ENCODE measurements at regions not wholly inside any gene's neighbourhood (a gene's known extent, or its start where the extent isn't known, plus 50 kb on each side); places are given as distances from the start of the nearest gene placed in this dataset.

- DNase-seq: no peak
- H3K36me3 ChIP-seq (ENCODE audit: insufficient read depth, low read length): no peaks in the 10 kb centered on the region
- peaks cover 4 to 11% (median 5%) of the 10 kb centered on the region in 5 donors for H3K9me3 Mint-ChIP-seq
- POLR2A ChIA-PET: no interaction called here
- no peaks in the 10 kb centered on the region for H3K4me1 Mint-ChIP-seq
- no peaks in the 10 kb centered on the region for H3K27me3 ChIP-seq (ENCODE audit: insufficient read depth, low read length, poor library complexity, severe bottlenecking)
- H3K27me3 Mint-ChIP-seq: peaks cover 3 to 7% of the 10 kb centered on the region in 2 donors
- CTCF ChIA-PET: no interaction called here
- H3K36me3 Mint-ChIP-seq: peaks cover 0 to 3% (median 0%) of the 10 kb centered on the region in 3 donors
- H3K27ac Mint-ChIP-seq: no peak overlapping the region
- H3K4me3 ChIP-seq (ENCODE audit: low read length): no peak overlapping the region
- no peaks in the 10 kb centered on the region for H3K4me1 ChIP-seq (ENCODE audit: insufficient read depth, low read length)
- no peak overlapping the region for H3K27ac ChIP-seq (ENCODE audit: low read depth, low read length)
- H3K9me3 ChIP-seq (ENCODE audit: low read length): no peaks in the 10 kb centered on the region
- no peak overlapping the region for H3K4me3 Mint-ChIP-seq
Observed at GRCh38 chr2:2981000-2981399, 396.6 kb downstream of the EIPR1 start.

GRCh38 chr2:2974982-2975381 lies 402.6 kb downstream of the EIPR1 start:
- Histone ChIP-seq H3K4me3 (ENCODE audit: low read length) (no peak overlapping the region), H3K9me3 (ENCODE audit: low read length) (no peaks in the 10 kb centered on the region), H3K27me3 (ENCODE audit: insufficient read depth, low read length, poor library complexity, severe bottlenecking) (no peaks in the 10 kb centered on the region), H3K36me3 (ENCODE audit: insufficient read depth, low read length) (no peaks in the 10 kb centered on the region), H3K27ac (ENCODE audit: low read depth, low read length) (no peak overlapping the region), H3K4me1 (ENCODE audit: insufficient read depth, low read length) (no peaks in the 10 kb centered on the region)
- DNase-seq: no peak
- H3K27me3 Mint-ChIP-seq: peaks cover 11 to 19% of the 10 kb centered on the region in 2 donors
- no peak overlapping the region for H3K4me3 Mint-ChIP-seq
- POLR2A ChIA-PET: no interaction called here
- no peak overlapping the region for H3K27ac Mint-ChIP-seq
- peaks cover 3 to 7% (median 5%) of the 10 kb centered on the region in 5 donors for H3K9me3 Mint-ChIP-seq
- H3K36me3 Mint-ChIP-seq: peaks cover 0 to 5% (median 0%) of the 10 kb centered on the region in 3 donors
- CTCF ChIA-PET: no interaction called here
- no peaks in the 10 kb centered on the region for H3K4me1 Mint-ChIP-seq

GRCh38 chr2:2960441-2961133 lies 417.0 kb downstream of the EIPR1 start:
- ChIA-PET POLR2A (no interaction called here), CTCF (no interaction called here)
- H3K4me1 Mint-ChIP-seq: no peaks in the 10 kb centered on the region
- H3K9me3 ChIP-seq (ENCODE audit: low read length): no peaks in the 10 kb centered on the region
- H3K4me3 ChIP-seq (ENCODE audit: low read length): no peak overlapping the region
- H3K27me3 Mint-ChIP-seq: peaks cover 3% of the 10 kb centered on the region in 2 donors
- H3K36me3 Mint-ChIP-seq: no peaks in the 10 kb centered on the region
- H3K27me3 ChIP-seq (ENCODE audit: insufficient read depth, low read length, poor library complexity, severe bottlenecking): no peaks in the 10 kb centered on the region
- H3K4me3 Mint-ChIP-seq: no peak overlapping the region
- no peak overlapping the region for H3K27ac ChIP-seq (ENCODE audit: low read depth, low read length)
- peaks cover 2 to 6% (median 2%) of the 10 kb centered on the region in 5 donors for H3K9me3 Mint-ChIP-seq
- peak overlapping the region in 1 of 8 donors; percentile 41 for H3K27ac Mint-ChIP-seq
- no peak for DNase-seq
- H3K36me3 ChIP-seq (ENCODE audit: insufficient read depth, low read length): no peaks in the 10 kb centered on the region
- no peaks in the 10 kb centered on the region for H3K4me1 ChIP-seq (ENCODE audit: insufficient read depth, low read length)

GRCh38 chr2:2950403-2950952 lies 427.1 kb downstream of the EIPR1 start:
- Histone ChIP-seq H3K36me3 (ENCODE audit: insufficient read depth, low read length) (no peaks in the 10 kb centered on the region), H3K27ac (ENCODE audit: low read depth, low read length) (no peak overlapping the region), H3K9me3 (ENCODE audit: low read length) (no peaks in the 10 kb centered on the region), H3K4me1 (ENCODE audit: insufficient read depth, low read length) (no peaks in the 10 kb centered on the region), H3K4me3 (ENCODE audit: low read length) (no peak overlapping the region), H3K27me3 (ENCODE audit: insufficient read depth, low read length, poor library complexity, severe bottlenecking) (no peaks in the 10 kb centered on the region)
- no peak for DNase-seq
- H3K4me1 Mint-ChIP-seq: no peaks in the 10 kb centered on the region
- H3K27ac Mint-ChIP-seq: peak overlapping the region in 1 of 8 donors; percentile 25
- H3K36me3 Mint-ChIP-seq: peaks cover 0 to 1% (median 0%) of the 10 kb centered on the region in 3 donors
- H3K27me3 Mint-ChIP-seq: peaks cover 0 to 6% of the 10 kb centered on the region in 2 donors
- H3K9me3 Mint-ChIP-seq: peaks cover 0 to 13% (median 5%) of the 10 kb centered on the region in 5 donors
- H3K4me3 Mint-ChIP-seq: no peak overlapping the region
- POLR2A ChIA-PET: no interaction called here
- CTCF ChIA-PET: no interaction called here

GRCh38 chr2:2947406-2947805 lies 430.2 kb downstream of the EIPR1 start:
- Mint-ChIP-seq H3K36me3 (no peaks in the 10 kb centered on the region), H3K4me1 (no peaks in the 10 kb centered on the region), H3K4me3 (no peak overlapping the region), H3K9me3 (peaks cover 5 to 13% (median 8%) of the 10 kb centered on the region in 5 donors), H3K27me3 (peaks cover 0 to 6% of the 10 kb centered on the region in 2 donors), H3K27ac (no peak overlapping the region)
- Histone ChIP-seq H3K4me1 (ENCODE audit: insufficient read depth, low read length) (no peaks in the 10 kb centered on the region), H3K36me3 (ENCODE audit: insufficient read depth, low read length) (no peaks in the 10 kb centered on the region), H3K9me3 (ENCODE audit: low read length) (no peaks in the 10 kb centered on the region), H3K27ac (ENCODE audit: low read depth, low read length) (no peak overlapping the region), H3K27me3 (ENCODE audit: insufficient read depth, low read length, poor library complexity, severe bottlenecking) (no peaks in the 10 kb centered on the region), H3K4me3 (ENCODE audit: low read length) (no peak overlapping the region)
- ChIA-PET POLR2A (no interaction called here), CTCF (no interaction called here)
- DNase-seq: no peak

- H3K4me1 ChIP-seq (ENCODE audit: insufficient read depth, low read length): no peaks in the 10 kb centered on the region
- no peak overlapping the region for H3K27ac Mint-ChIP-seq
- no peaks in the 10 kb centered on the region for H3K36me3 ChIP-seq (ENCODE audit: insufficient read depth, low read length)
- H3K4me3 ChIP-seq (ENCODE audit: low read length): no peak overlapping the region
- H3K27ac ChIP-seq (ENCODE audit: low read depth, low read length): no peak overlapping the region
- no peaks in the 10 kb centered on the region for H3K27me3 ChIP-seq (ENCODE audit: insufficient read depth, low read length, poor library complexity, severe bottlenecking)
- no peaks in the 10 kb centered on the region for H3K9me3 ChIP-seq (ENCODE audit: low read length)
- H3K36me3 Mint-ChIP-seq: no peaks in the 10 kb centered on the region
- H3K4me1 Mint-ChIP-seq: no peaks in the 10 kb centered on the region
- H3K27me3 Mint-ChIP-seq: peaks cover 3 to 10% of the 10 kb centered on the region in 2 donors
- peaks cover 5 to 18% (median 13%) of the 10 kb centered on the region in 5 donors for H3K9me3 Mint-ChIP-seq
- H3K4me3 Mint-ChIP-seq: no peak overlapping the region
- ChIA-PET CTCF (no interaction called here), POLR2A (no interaction called here)
- DNase-seq: no peak
Observed at GRCh38 chr2:2942906-2943305, 434.7 kb downstream of the EIPR1 start.

GRCh38 chr2:2942225-2942624 lies 435.4 kb downstream of the EIPR1 start:
- ChIA-PET CTCF (no interaction called here), POLR2A (no interaction called here)
- no peaks in the 10 kb centered on the region for H3K36me3 ChIP-seq (ENCODE audit: insufficient read depth, low read length)
- H3K27me3 Mint-ChIP-seq: peaks cover 3 to 10% of the 10 kb centered on the region in 2 donors
- no peaks in the 10 kb centered on the region for H3K9me3 ChIP-seq (ENCODE audit: low read length)
- H3K36me3 Mint-ChIP-seq: no peaks in the 10 kb centered on the region
- no peaks in the 10 kb centered on the region for H3K4me1 ChIP-seq (ENCODE audit: insufficient read depth, low read length)
- H3K4me3 Mint-ChIP-seq: no peak overlapping the region
- H3K9me3 Mint-ChIP-seq: peaks cover 5 to 18% (median 13%) of the 10 kb centered on the region in 5 donors
- no peak for DNase-seq
- H3K27me3 ChIP-seq (ENCODE audit: insufficient read depth, low read length, poor library complexity, severe bottlenecking): no peaks in the 10 kb centered on the region
- no peak overlapping the region for H3K27ac ChIP-seq (ENCODE audit: low read depth, low read length)
- no peak overlapping the region for H3K27ac Mint-ChIP-seq
- no peaks in the 10 kb centered on the region for H3K4me1 Mint-ChIP-seq
- H3K4me3 ChIP-seq (ENCODE audit: low read length): no peak overlapping the region

GRCh38 chr2:2941205-2941604 lies 436.4 kb downstream of the EIPR1 start:
- Mint-ChIP-seq H3K27ac (peak overlapping the region in 1 of 8 donors; percentile 86), H3K9me3 (peaks cover 5 to 18% (median 13%) of the 10 kb centered on the region in 5 donors)

More at GRCh38 chr2:2941205-2941604, 436.4 kb downstream of the EIPR1 start:
- H3K36me3 ChIP-seq (ENCODE audit: insufficient read depth, low read length): no peaks in the 10 kb centered on the region
- Mint-ChIP-seq H3K4me1 (no peaks in the 10 kb centered on the region), H3K4me3 (no peak overlapping the region), H3K27me3 (peaks cover 3 to 8% of the 10 kb centered on the region in 2 donors), H3K36me3 (no peaks in the 10 kb centered on the region)
- no peaks in the 10 kb centered on the region for H3K9me3 ChIP-seq (ENCODE audit: low read length)
- no peak overlapping the region for H3K4me3 ChIP-seq (ENCODE audit: low read length)
- ChIA-PET POLR2A (no interaction called here), CTCF (no interaction called here)
- no peaks in the 10 kb centered on the region for H3K4me1 ChIP-seq (ENCODE audit: insufficient read depth, low read length)
- no peaks in the 10 kb centered on the region for H3K27me3 ChIP-seq (ENCODE audit: insufficient read depth, low read length, poor library complexity, severe bottlenecking)
- DNase-seq: no peak
- H3K27ac ChIP-seq (ENCODE audit: low read depth, low read length): no peak overlapping the region
